ENCODE measurements at regions not wholly inside any gene's neighbourhood (a gene's known extent, or its start where the extent isn't known, plus 50 kb on each side); places are given as distances from the start of the nearest gene placed in this dataset.
"Not testable (repeated sequence)": the region's sequence is repeated elsewhere in the genome, so short reads cannot be mapped to it uniquely, and the experiment has no call there.

DNA sequence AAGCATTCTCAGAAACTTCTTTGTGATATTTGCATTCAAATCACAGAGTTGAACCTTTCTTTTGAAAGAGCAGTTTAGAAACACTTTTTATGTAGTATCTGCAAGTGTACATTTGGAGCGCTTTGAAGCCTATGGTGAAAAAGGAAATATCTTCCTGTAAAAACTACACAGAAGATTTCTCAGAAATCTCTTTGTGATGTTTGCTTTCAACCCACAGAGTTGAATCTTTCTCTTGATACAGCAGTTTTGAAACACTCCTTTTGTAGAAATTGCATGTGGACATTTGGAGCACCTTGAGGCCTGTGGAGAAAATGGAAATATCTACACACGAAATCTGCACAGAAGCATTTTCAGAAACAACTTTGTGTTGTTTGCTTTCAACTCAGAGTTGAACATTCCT is 612.3 kb upstream of the ZNF337 start:
- TF ChIP-seq CTCF (IDR thresholded peaks at IDR 0.05; ENCODE audit: low read depth, low read length), result no peak
- Histone ChIP-seq H3K36me3 (no peaks in the 10 kb centered on the region), H3K27me3 (ENCODE audit: insufficient read depth, low read depth, severe bottlenecking) (peaks cover 28% of the 10 kb centered on the region), H3K27ac (no peak overlapping the region), H3K9me3 (ENCODE audit: severe bottlenecking) (no peaks in the 10 kb centered on the region), H3K4me3 (ENCODE audit: low read depth, low read length) (no peak overlapping the region)
- no peak for DNase-seq

DNA sequence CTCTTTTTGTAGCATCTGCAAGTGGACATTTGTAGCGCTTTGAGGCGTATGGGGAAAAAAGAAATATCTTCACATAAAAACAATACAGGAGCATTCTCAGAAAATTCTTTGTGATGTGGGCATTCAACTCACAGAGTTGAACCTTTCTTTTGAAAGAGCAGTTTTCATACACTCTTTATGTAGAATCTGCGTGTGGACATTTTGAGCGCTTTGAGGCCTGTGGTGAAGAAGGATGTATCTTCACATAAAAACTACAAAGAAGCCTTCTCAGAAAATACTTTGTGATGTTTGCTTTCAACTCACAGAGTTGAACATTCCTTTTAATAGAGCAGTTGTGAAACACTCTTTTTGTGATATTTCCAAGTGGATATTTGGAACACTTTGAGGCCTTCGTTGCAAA is 598.4 kb upstream of the ZNF337 start:
- Histone ChIP-seq H3K4me3 (ENCODE audit: low read depth, low read length) (no peak overlapping the region), H3K27ac (no peak overlapping the region), H3K27me3 (ENCODE audit: insufficient read depth, low read depth, severe bottlenecking) (peaks cover 44% of the 10 kb centered on the region), H3K36me3 (no peaks in the 10 kb centered on the region), H3K9me3 (ENCODE audit: severe bottlenecking) (no peaks in the 10 kb centered on the region)
- TF ChIP-seq CTCF (IDR thresholded peaks at IDR 0.05; ENCODE audit: low read depth, low read length), result no peak
- no peak for DNase-seq

GRCh38 chr20:26288379-26289061 is 591.9 kb upstream of the ZNF337 start:
- H3K4me3 ChIP-seq (ENCODE audit: low read depth, low read length); H3K27ac ChIP-seq; H3K9me3 ChIP-seq (ENCODE audit: severe bottlenecking); H3K36me3 ChIP-seq; DNase-seq: not testable (repeated sequence)
- peaks cover 31% of the 10 kb centered on the region for H3K27me3 ChIP-seq (ENCODE audit: insufficient read depth, low read depth, severe bottlenecking)

GRCh38 chr20:26279238-26279637 is 582.6 kb upstream of the ZNF337 start:
- DNase-seq, result no peak
- no peaks in the 10 kb centered on the region for H3K9me3 ChIP-seq (ENCODE audit: severe bottlenecking)
- H3K36me3 ChIP-seq, result no peaks in the 10 kb centered on the region
- peaks cover 22% of the 10 kb centered on the region for H3K27me3 ChIP-seq (ENCODE audit: insufficient read depth, low read depth, severe bottlenecking)
- no peak overlapping the region for H3K27ac ChIP-seq
- no peak overlapping the region for H3K4me3 ChIP-seq (ENCODE audit: low read depth, low read length)
- TF ChIP-seq CTCF (IDR thresholded peaks at IDR 0.05; ENCODE audit: low read depth, low read length), result no peak

DNA sequence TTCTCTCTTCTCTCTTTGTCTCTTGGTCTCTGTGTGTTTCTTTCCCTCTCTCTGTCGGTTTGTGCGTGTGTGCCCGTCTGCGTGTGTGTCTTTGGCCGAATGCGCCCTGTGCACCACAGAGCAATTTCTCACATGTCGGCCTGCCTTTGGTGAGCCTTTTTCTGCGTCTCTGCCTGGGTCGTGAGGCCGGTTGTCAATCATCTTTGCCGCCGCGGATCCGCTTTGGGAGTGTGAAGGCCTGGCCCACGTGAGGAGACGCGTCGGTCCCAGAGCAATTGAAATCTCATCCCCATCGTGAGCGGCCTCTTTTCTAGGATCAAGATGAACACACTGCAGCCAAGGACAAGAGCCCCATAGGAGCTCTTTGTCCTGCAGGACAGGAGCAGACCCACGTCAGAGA is 580.7 kb upstream of the ZNF337 start:
- no peaks in the 10 kb centered on the region for H3K36me3 ChIP-seq
- DNase-seq, result no peak
- H3K27ac ChIP-seq, result no peak overlapping the region
- no peaks in the 10 kb centered on the region for H3K9me3 ChIP-seq (ENCODE audit: severe bottlenecking)
- H3K27me3 ChIP-seq (ENCODE audit: insufficient read depth, low read depth, severe bottlenecking), result peaks cover 22% of the 10 kb centered on the region
- TF ChIP-seq CTCF (IDR thresholded peaks at IDR 0.05; ENCODE audit: low read depth, low read length), result no peak
- no peak overlapping the region for H3K4me3 ChIP-seq (ENCODE audit: low read depth, low read length)

DNA sequence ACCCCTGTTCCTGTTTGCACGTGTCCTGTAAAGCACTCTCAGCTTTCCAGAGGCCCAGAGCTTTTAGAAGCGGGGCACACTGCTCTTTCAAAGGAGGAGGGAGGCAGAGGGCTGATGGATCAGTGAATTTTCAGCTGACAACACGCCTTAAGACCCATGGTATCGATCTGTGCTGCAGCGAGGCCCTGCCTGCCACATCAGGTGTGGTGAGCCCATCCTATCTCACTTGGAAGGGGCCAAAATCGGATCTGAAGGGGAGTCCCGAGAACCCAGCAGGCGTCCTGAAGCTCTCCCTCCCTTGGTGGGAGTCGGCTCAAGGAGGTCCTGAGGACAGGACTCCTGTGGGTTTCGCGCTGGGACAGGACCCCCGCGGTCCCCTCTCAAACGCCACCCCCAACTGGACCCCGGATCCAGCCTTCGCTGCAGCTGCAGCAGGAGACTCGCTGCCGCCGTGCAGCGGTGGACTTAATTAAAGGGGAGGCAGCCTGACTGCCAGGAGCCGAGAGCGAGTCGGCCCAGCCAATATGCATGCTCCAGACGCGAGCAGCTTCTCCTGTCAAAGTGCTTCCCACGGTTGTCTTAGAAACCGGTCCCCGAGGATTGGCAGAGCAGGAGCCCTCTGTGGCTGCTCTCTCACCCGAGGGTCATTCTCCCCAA is 580.0 kb upstream of the ZNF337 start:
- no peak overlapping the region for H3K4me3 ChIP-seq (ENCODE audit: low read depth, low read length)
- TF ChIP-seq CTCF (IDR thresholded peaks at IDR 0.05; ENCODE audit: low read depth, low read length), result no peak
- no peaks in the 10 kb centered on the region for H3K9me3 ChIP-seq (ENCODE audit: severe bottlenecking)
- peaks cover 22% of the 10 kb centered on the region for H3K27me3 ChIP-seq (ENCODE audit: insufficient read depth, low read depth, severe bottlenecking)
- peak; percentile 10 for DNase-seq
- no peaks in the 10 kb centered on the region for H3K36me3 ChIP-seq
- H3K27ac ChIP-seq, result no peak overlapping the region

DNA sequence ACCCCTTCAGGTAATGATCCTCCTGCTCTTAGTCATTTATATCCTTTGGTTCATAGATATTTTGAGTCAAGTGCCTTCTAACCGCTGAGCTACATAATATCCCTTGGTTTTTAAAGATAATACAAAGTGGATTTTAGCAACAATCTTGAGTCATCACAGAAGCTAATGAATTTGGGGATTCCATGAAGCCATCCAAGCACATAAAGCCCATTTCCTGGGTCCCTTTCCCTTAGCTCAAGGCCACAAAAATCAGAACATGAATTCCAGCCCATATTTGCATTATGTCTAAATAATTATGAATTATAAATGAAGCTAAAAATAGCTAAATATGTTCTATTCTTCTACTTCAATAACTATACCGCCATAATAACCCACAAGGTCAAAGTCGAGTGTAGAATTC is 572.1 kb upstream of the ZNF337 start:
- H3K27ac ChIP-seq; H3K9me3 ChIP-seq (ENCODE audit: severe bottlenecking); DNase-seq; H3K4me3 ChIP-seq (ENCODE audit: low read depth, low read length); H3K36me3 ChIP-seq; H3K27me3 ChIP-seq (ENCODE audit: insufficient read depth, low read depth, severe bottlenecking): not testable (repeated sequence)

- not testable (repeated sequence) for H3K9me3 ChIP-seq (ENCODE audit: severe bottlenecking); DNase-seq; H3K36me3 ChIP-seq; H3K4me3 ChIP-seq (ENCODE audit: low read depth, low read length); H3K27me3 ChIP-seq (ENCODE audit: insufficient read depth, low read depth, severe bottlenecking); H3K27ac ChIP-seq
Observed at GRCh38 chr20:26260925-26261324, 564.3 kb upstream of the ZNF337 start.

GRCh38 chr20:26252311-26252975 is 555.8 kb upstream of the ZNF337 start:
- not testable (repeated sequence) for H3K4me3 ChIP-seq (ENCODE audit: low read depth, low read length); H3K9me3 ChIP-seq (ENCODE audit: severe bottlenecking); DNase-seq; H3K36me3 ChIP-seq; H3K27me3 ChIP-seq (ENCODE audit: insufficient read depth, low read depth, severe bottlenecking); H3K27ac ChIP-seq
